ENCODE measurements at regions not wholly inside any gene's neighbourhood (a gene's known extent, or its start where the extent isn't known, plus 50 kb on each side); places are given as distances from the start of the nearest gene placed in this dataset.

DNA sequence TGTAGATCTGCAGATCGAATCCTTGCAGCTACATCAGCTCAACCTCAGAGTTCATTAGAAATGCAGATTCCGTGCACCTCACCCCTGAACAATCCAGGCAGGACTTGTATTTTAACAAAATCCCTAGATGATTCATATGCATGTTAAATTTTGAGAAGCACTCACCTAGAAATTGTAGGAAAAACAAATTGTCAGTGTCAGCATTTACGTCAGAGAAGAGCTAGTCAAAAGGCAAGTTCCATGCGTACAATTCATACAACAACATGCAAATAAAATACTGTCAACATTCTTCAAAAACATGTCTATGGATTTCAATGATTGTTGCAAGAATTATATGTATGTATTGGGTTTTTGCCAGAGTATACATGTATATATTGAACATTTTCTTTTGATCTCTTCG is 504.5 kb downstream of the NLGN4X start:
- ChIA-PET POLR2A (no interaction called here), CTCF (no interaction called here)
- Histone ChIP-seq H3K4me2 (no peak overlapping the region), H3K4me1 (no peaks in the 10 kb centered on the region), H3K27ac (no peak overlapping the region), H3K4me3 (no peak overlapping the region), H3K9me3 (no peaks in the 10 kb centered on the region)
- 3% methylated on average over 5 of the region's 5 CpGs for WGBS (ENCODE audit: missing lambda C conversion rate)
- ATAC-seq (no peak), FAIRE-seq (no peak), DNase-seq (ENCODE audit: low read depth in 1 of 2, low spot score in 1 of 2) (no peak)
- peak; percentile 45 for TF ChIP-seq MAFK (IDR thresholded peaks at IDR 0.05; ENCODE audit: partially characterized antibody)
- no peak for TF ChIP-seq HOXB13 (CRISPR knock-in tag; IDR thresholded peaks at IDR 0.05; ENCODE audit: low read depth)

DNA sequence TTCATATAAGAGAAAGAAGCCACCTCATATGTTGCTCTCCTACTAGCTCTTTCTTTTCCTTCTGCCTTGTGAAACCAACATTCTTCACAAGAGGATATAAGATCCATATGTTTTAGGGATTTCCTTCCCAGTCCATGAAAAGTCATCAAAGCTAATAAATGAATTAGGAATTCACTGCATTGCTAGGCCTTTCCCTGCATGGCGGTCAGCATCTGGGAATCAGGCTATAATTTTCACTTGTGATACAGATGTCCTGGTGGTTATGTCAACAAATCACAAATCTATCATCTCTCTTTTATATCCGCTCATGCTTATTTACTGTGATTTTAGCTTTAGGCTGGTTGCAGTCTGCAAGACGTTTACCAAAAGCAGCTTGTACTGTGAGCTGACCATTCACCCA is 510.0 kb downstream of the NLGN4X start:
- DNase-seq (ENCODE audit: low read depth in 1 of 2, low spot score in 1 of 2): no peak
- 33% methylated on average over 3 of the region's 3 CpGs for WGBS (ENCODE audit: missing lambda C conversion rate)
- no peak overlapping the region for H3K4me3 ChIP-seq
- no peak overlapping the region for H3K27ac ChIP-seq
- POLR2A ChIA-PET: no interaction called here
- no peak for ATAC-seq
- H3K9me3 ChIP-seq: no peaks in the 10 kb centered on the region
- no peak for TF ChIP-seq NR3C1 (IDR thresholded peaks at IDR 0.05)
- no peak for TF ChIP-seq BHLHE40 (IDR thresholded peaks at IDR 0.05; ENCODE audit: low read depth, low read length)
- TF ChIP-seq, protein P1, sequence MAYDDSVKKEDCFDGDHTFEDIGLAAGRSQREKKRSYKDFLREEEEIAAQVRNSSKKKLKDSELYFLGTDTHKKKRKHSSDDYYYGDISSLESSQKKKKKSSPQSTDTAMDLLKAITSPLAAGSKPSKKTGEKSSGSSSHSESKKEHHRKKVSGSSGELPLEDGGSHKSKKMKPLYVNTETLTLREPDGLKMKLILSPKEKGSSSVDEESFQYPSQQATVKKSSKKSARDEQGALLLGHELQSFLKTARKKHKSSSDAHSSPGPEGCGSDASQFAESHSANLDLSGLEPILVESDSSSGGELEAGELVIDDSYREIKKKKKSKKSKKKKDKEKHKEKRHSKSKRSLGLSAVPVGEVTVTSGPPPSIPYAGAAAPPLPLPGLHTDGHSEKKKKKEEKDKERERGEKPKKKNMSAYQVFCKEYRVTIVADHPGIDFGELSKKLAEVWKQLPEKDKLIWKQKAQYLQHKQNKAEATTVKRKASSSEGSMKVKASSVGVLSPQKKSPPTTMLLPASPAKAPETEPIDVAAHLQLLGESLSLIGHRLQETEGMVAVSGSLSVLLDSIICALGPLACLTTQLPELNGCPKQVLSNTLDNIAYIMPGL (CRISPR knock-in tag; IDR thresholded peaks at IDR 0.05; ENCODE audit: borderline replicate concordance): no peak
- no peak for TF ChIP-seq FOXS1 (CRISPR knock-in tag; IDR thresholded peaks at IDR 0.05)
- no peak for TF ChIP-seq RCOR1 (IDR thresholded peaks at IDR 0.05; ENCODE audit: low read depth, low read length)
- no peak for TF ChIP-seq MAFK (IDR thresholded peaks at IDR 0.05; ENCODE audit: partially characterized antibody)
- TF ChIP-seq HDAC2 (IDR thresholded peaks at IDR 0.05): no peak
- no peak for FAIRE-seq
- no peaks in the 10 kb centered on the region for H3K4me1 ChIP-seq
- CTCF ChIA-PET: no interaction called here
- no peak overlapping the region for H3K4me2 ChIP-seq

DNA sequence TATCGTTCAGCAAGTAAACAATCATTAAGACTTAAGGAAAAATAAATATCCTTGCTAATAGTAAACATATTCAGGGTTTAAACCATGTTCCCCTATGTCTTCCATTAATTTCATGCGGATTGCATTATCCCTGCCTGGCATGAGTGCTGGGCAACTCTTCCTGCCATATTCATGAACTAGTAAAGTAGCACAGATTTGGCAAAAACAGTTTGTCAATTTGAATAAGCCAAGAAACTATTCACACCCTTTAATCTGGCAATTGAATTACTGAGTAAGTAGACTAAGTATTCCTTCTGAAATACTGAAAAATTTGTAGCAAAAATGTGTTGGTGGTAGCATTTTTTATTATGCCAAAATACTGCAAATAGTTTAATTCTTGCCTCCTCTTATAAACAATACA is 512.0 kb downstream of the NLGN4X start:
- H3K4me2 ChIP-seq: no peak overlapping the region
- 0% methylated on average over 2 of the region's 2 CpGs for WGBS (ENCODE audit: missing lambda C conversion rate)
- no peak overlapping the region for H3K4me3 ChIP-seq
- ChIA-PET POLR2A (no interaction called here), CTCF (no interaction called here)
- H3K27ac ChIP-seq: no peak overlapping the region
- H3K9me3 ChIP-seq: no peaks in the 10 kb centered on the region
- FAIRE-seq (no peak), DNase-seq (ENCODE audit: low read depth in 1 of 2, low spot score in 1 of 2) (no peak), ATAC-seq (no peak)
- no peaks in the 10 kb centered on the region for H3K4me1 ChIP-seq
- TF ChIP-seq NPAS2 (CRISPR knock-in tag; IDR thresholded peaks at IDR 0.05; ENCODE audit: borderline replicate concordance): no peak
- no peak for TF ChIP-seq JUN (IDR thresholded peaks at IDR 0.05)
- no peak for TF ChIP-seq RAD21 (conservative IDR thresholded peaks at IDR 0.05 in 1 of 2, IDR thresholded peaks at IDR 0.05 in 1 of 2)
- no peak for TF ChIP-seq CEBPB (IDR thresholded peaks at IDR 0.05)
- TF ChIP-seq, protein P2, sequence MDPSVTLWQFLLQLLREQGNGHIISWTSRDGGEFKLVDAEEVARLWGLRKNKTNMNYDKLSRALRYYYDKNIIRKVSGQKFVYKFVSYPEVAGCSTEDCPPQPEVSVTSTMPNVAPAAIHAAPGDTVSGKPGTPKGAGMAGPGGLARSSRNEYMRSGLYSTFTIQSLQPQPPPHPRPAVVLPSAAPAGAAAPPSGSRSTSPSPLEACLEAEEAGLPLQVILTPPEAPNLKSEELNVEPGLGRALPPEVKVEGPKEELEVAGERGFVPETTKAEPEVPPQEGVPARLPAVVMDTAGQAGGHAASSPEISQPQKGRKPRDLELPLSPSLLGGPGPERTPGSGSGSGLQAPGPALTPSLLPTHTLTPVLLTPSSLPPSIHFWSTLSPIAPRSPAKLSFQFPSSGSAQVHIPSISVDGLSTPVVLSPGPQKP (IDR thresholded peaks at IDR 0.05; ENCODE audit: low read depth, low read length): no peak
- no peak for TF ChIP-seq EP300 (IDR thresholded peaks at IDR 0.05)
- TF ChIP-seq PHF8 (IDR thresholded peaks at IDR 0.05; ENCODE audit: borderline replicate concordance, low read depth): no peak
- no peak for TF ChIP-seq CBX2 (IDR thresholded peaks at IDR 0.05; ENCODE audit: borderline replicate concordance, low read depth)
- no peak for TF ChIP-seq FOSL2 (IDR thresholded peaks at IDR 0.05)
- no peak for TF ChIP-seq FOSL2 (CRISPR knock-in tag; IDR thresholded peaks at IDR 0.05)
- no peak for TF ChIP-seq GATA3 (IDR thresholded peaks at IDR 0.05; ENCODE audit: borderline replicate concordance)
- TF ChIP-seq HOXB13 (CRISPR knock-in tag; IDR thresholded peaks at IDR 0.05; ENCODE audit: low read depth): no peak
- no peak for TF ChIP-seq RARB (CRISPR knock-in tag; IDR thresholded peaks at IDR 0.05)
- TF ChIP-seq EHF (CRISPR knock-in tag; IDR thresholded peaks at IDR 0.05): no peak
- TF ChIP-seq FOSB (CRISPR knock-in tag; IDR thresholded peaks at IDR 0.05): no peak
- TF ChIP-seq CHD4 (IDR thresholded peaks at IDR 0.05; ENCODE audit: borderline replicate concordance): no peak

Data from A549 (cell line).